ENCODE measurements at regions not wholly inside any gene's neighbourhood (a gene's known extent, or its start where the extent isn't known, plus 50 kb on each side); places are given as distances from the start of the nearest gene placed in this dataset.

- H3K4me1 ChIP-seq (ENCODE audit: control insufficient read depth, insufficient read depth, low read length, poor library complexity, severe bottlenecking) = no peaks in the 10 kb centered on the region
- H3K36me3 ChIP-seq (ENCODE audit: control insufficient read depth, insufficient read depth, low read length) = no peaks in the 10 kb centered on the region
- no peak overlapping the region for H3K4me3 ChIP-seq (ENCODE audit: low read depth, low read length)
- peaks cover under 1 to 8% of the 10 kb centered on the region in 2 experiments for H3K9me3 ChIP-seq (ENCODE audit: control insufficient read depth in 2 of 2, low read length in 2 of 2)
- Mint-ChIP-seq H3K4me3 (no peak overlapping the region), H3K9me3 (peaks cover 0 to 9% (median 3%) of the 10 kb centered on the region in 7 donors), H3K36me3 (no peaks in the 10 kb centered on the region), H3K27me3 (no peaks in the 10 kb centered on the region), H3K4me1 (peaks cover 0 to 16% (median under 1%) of the 10 kb centered on the region in 4 donors), H3K27ac (peak overlapping the region in 1 of 3 donors; percentile 59)
- DNase-seq (no peak), ATAC-seq (ENCODE audit: low read depth in 2 of 2) (no peak)
- no peaks in the 10 kb centered on the region for H3K27me3 ChIP-seq (ENCODE audit: control insufficient read depth, insufficient read depth, low read length)
- H3K27ac ChIP-seq (ENCODE audit: insufficient read depth, low read length, poor library complexity, severe bottlenecking) = no peak overlapping the region
These were observed 445.9 kb upstream of the PROK2 start for GRCh38 chr3:72230774-72231379.

GRCh38 chr3:72229952-72230351, 445.0 kb upstream of the PROK2 start:
- H3K36me3 ChIP-seq (ENCODE audit: control insufficient read depth, insufficient read depth, low read length) = no peaks in the 10 kb centered on the region
- peaks cover 10 to 14% of the 10 kb centered on the region in 2 experiments for H3K9me3 ChIP-seq (ENCODE audit: control insufficient read depth in 2 of 2, low read length in 2 of 2)
- Mint-ChIP-seq H3K36me3 (no peaks in the 10 kb centered on the region), H3K27me3 (peaks cover 2% of the 10 kb centered on the region), H3K9me3 (peaks cover 8 to 17% (median 9%) of the 10 kb centered on the region in 7 donors), H3K4me1 (peaks cover 0 to 16% (median under 1%) of the 10 kb centered on the region in 4 donors), H3K27ac (no peak overlapping the region), H3K4me3 (no peak overlapping the region)
- no peak overlapping the region for H3K4me3 ChIP-seq (ENCODE audit: low read depth, low read length)
- H3K27ac ChIP-seq (ENCODE audit: insufficient read depth, low read length, poor library complexity, severe bottlenecking) = no peak overlapping the region
- no peak for DNase-seq
- H3K27me3 ChIP-seq (ENCODE audit: control insufficient read depth, insufficient read depth, low read length) = no peaks in the 10 kb centered on the region
- ATAC-seq (ENCODE audit: low read depth in 2 of 2) = no peak
- no peaks in the 10 kb centered on the region for H3K4me1 ChIP-seq (ENCODE audit: control insufficient read depth, insufficient read depth, low read length, poor library complexity, severe bottlenecking)

- no peak overlapping the region for H3K4me3 Mint-ChIP-seq
These were observed 442.6 kb upstream of the PROK2 start for GRCh38 chr3:72227486-72228070.

GRCh38 chr3:72224804-72225509, 440.0 kb upstream of the PROK2 start:
- H3K36me3 ChIP-seq (ENCODE audit: control insufficient read depth, insufficient read depth, low read length) = no peaks in the 10 kb centered on the region
- H3K27ac ChIP-seq (ENCODE audit: insufficient read depth, low read length, poor library complexity, severe bottlenecking) = no peak overlapping the region
- no peaks in the 10 kb centered on the region for H3K27me3 ChIP-seq (ENCODE audit: control insufficient read depth, insufficient read depth, low read length)
- ATAC-seq (ENCODE audit: low read depth in 2 of 2) (no peak), DNase-seq (no peak)
- Mint-ChIP-seq H3K4me3 (no peak overlapping the region), H3K9me3 (peaks cover 11 to 29% (median 15%) of the 10 kb centered on the region in 7 donors), H3K4me1 (peaks cover 0 to 14% (median 0%) of the 10 kb centered on the region in 4 donors), H3K36me3 (no peaks in the 10 kb centered on the region), H3K27me3 (peaks cover 4% of the 10 kb centered on the region), H3K27ac (no peak overlapping the region)
- no peak overlapping the region for H3K4me3 ChIP-seq (ENCODE audit: low read depth, low read length)
- no peaks in the 10 kb centered on the region for H3K4me1 ChIP-seq (ENCODE audit: control insufficient read depth, insufficient read depth, low read length, poor library complexity, severe bottlenecking)
- peaks cover 21 to 22% of the 10 kb centered on the region in 2 experiments for H3K9me3 ChIP-seq (ENCODE audit: control insufficient read depth in 2 of 2, low read length in 2 of 2)

More at GRCh38 chr3:72227486-72228070, 442.6 kb upstream of the PROK2 start:
- H3K9me3 Mint-ChIP-seq = peaks cover 11 to 29% (median 15%) of the 10 kb centered on the region in 7 donors
- peaks cover 4% of the 10 kb centered on the region for H3K27me3 Mint-ChIP-seq
- no peak overlapping the region for H3K27ac ChIP-seq (ENCODE audit: insufficient read depth, low read length, poor library complexity, severe bottlenecking)
- H3K36me3 ChIP-seq (ENCODE audit: control insufficient read depth, insufficient read depth, low read length) = no peaks in the 10 kb centered on the region
- H3K4me3 ChIP-seq (ENCODE audit: low read depth, low read length) = no peak overlapping the region
- ATAC-seq (ENCODE audit: low read depth in 2 of 2) (no peak), DNase-seq (no peak)
- peak overlapping the region in 1 of 3 donors; percentile 10 for H3K27ac Mint-ChIP-seq
- H3K36me3 Mint-ChIP-seq = no peaks in the 10 kb centered on the region
- no peaks in the 10 kb centered on the region for H3K4me1 ChIP-seq (ENCODE audit: control insufficient read depth, insufficient read depth, low read length, poor library complexity, severe bottlenecking)
- H3K4me1 Mint-ChIP-seq = peaks cover 0 to 14% (median under 1%) of the 10 kb centered on the region in 4 donors
- H3K27me3 ChIP-seq (ENCODE audit: control insufficient read depth, insufficient read depth, low read length) = no peaks in the 10 kb centered on the region
- H3K9me3 ChIP-seq (ENCODE audit: control insufficient read depth in 2 of 2, low read length in 2 of 2) = peaks cover 21 to 22% of the 10 kb centered on the region in 2 experiments

GRCh38 chr3:72223628-72224027, 438.7 kb upstream of the PROK2 start:
- no peaks in the 10 kb centered on the region for H3K27me3 ChIP-seq (ENCODE audit: control insufficient read depth, insufficient read depth, low read length)
- H3K36me3 ChIP-seq (ENCODE audit: control insufficient read depth, insufficient read depth, low read length) = no peaks in the 10 kb centered on the region
- peaks cover 4% of the 10 kb centered on the region for H3K27me3 Mint-ChIP-seq
- H3K27ac Mint-ChIP-seq = no peak overlapping the region
- no peaks in the 10 kb centered on the region for H3K4me1 ChIP-seq (ENCODE audit: control insufficient read depth, insufficient read depth, low read length, poor library complexity, severe bottlenecking)
- H3K36me3 Mint-ChIP-seq = no peaks in the 10 kb centered on the region
- H3K9me3 Mint-ChIP-seq = peaks cover 11 to 29% (median 15%) of the 10 kb centered on the region in 7 donors
- no peak overlapping the region for H3K27ac ChIP-seq (ENCODE audit: insufficient read depth, low read length, poor library complexity, severe bottlenecking)
- ATAC-seq (ENCODE audit: low read depth in 2 of 2) = no peak
- H3K4me3 ChIP-seq (ENCODE audit: low read depth, low read length) = no peak overlapping the region
- H3K4me1 Mint-ChIP-seq = peaks cover 0 to 14% (median 0%) of the 10 kb centered on the region in 4 donors
- DNase-seq = no peak
- H3K9me3 ChIP-seq (ENCODE audit: control insufficient read depth in 2 of 2, low read length in 2 of 2) = peaks cover 21 to 22% of the 10 kb centered on the region in 2 experiments
- H3K4me3 Mint-ChIP-seq = no peak overlapping the region

- Histone ChIP-seq H3K4me1 (ENCODE audit: control insufficient read depth, insufficient read depth, low read length, poor library complexity, severe bottlenecking) (no peaks in the 10 kb centered on the region), H3K9me3 (ENCODE audit: control insufficient read depth in 2 of 2, low read length in 2 of 2) (peaks cover 21 to 22% of the 10 kb centered on the region in 2 experiments), H3K27me3 (ENCODE audit: control insufficient read depth, insufficient read depth, low read length) (no peaks in the 10 kb centered on the region), H3K27ac (ENCODE audit: insufficient read depth, low read length, poor library complexity, severe bottlenecking) (no peak overlapping the region), H3K36me3 (ENCODE audit: control insufficient read depth, insufficient read depth, low read length) (no peaks in the 10 kb centered on the region), H3K4me3 (ENCODE audit: low read depth, low read length) (no peak overlapping the region)
- Mint-ChIP-seq H3K27ac (no peak overlapping the region), H3K27me3 (peaks cover 4% of the 10 kb centered on the region), H3K9me3 (peaks cover 11 to 29% (median 15%) of the 10 kb centered on the region in 7 donors), H3K4me3 (no peak overlapping the region), H3K4me1 (peaks cover 0 to 14% (median 0%) of the 10 kb centered on the region in 4 donors), H3K36me3 (no peaks in the 10 kb centered on the region)
- DNase-seq (no peak), ATAC-seq (ENCODE audit: low read depth in 2 of 2) (no peak)
These were observed 438.2 kb upstream of the PROK2 start for GRCh38 chr3:72223116-72223515.

GRCh38 chr3:72222410-72222809, 437.5 kb upstream of the PROK2 start:
- no peak overlapping the region for H3K27ac ChIP-seq (ENCODE audit: insufficient read depth, low read length, poor library complexity, severe bottlenecking)
- DNase-seq (no peak), ATAC-seq (ENCODE audit: low read depth in 2 of 2) (no peak)
- peaks cover 11 to 29% (median 15%) of the 10 kb centered on the region in 7 donors for H3K9me3 Mint-ChIP-seq
- peaks cover 4% of the 10 kb centered on the region for H3K27me3 Mint-ChIP-seq
- no peak overlapping the region for H3K4me3 ChIP-seq (ENCODE audit: low read depth, low read length)
- no peak overlapping the region for H3K27ac Mint-ChIP-seq
- peaks cover 21 to 22% of the 10 kb centered on the region in 2 experiments for H3K9me3 ChIP-seq (ENCODE audit: control insufficient read depth in 2 of 2, low read length in 2 of 2)
- no peaks in the 10 kb centered on the region for H3K4me1 ChIP-seq (ENCODE audit: control insufficient read depth, insufficient read depth, low read length, poor library complexity, severe bottlenecking)
- H3K36me3 Mint-ChIP-seq = no peaks in the 10 kb centered on the region
- H3K27me3 ChIP-seq (ENCODE audit: control insufficient read depth, insufficient read depth, low read length) = no peaks in the 10 kb centered on the region
- peaks cover 0 to 7% (median 0%) of the 10 kb centered on the region in 4 donors for H3K4me1 Mint-ChIP-seq
- H3K4me3 Mint-ChIP-seq = no peak overlapping the region
- no peaks in the 10 kb centered on the region for H3K36me3 ChIP-seq (ENCODE audit: control insufficient read depth, insufficient read depth, low read length)
